HG03442 (cell line): ENCODE measurements at regions not wholly inside any gene's neighbourhood (a gene's known extent, or its start where the extent isn't known, plus 50 kb on each side); places are given as distances from the start of the nearest gene placed in this dataset.

ENCODE experiments used
- ATAC-seq: cut with Tn5 transposase; IDR thresholded peaks from one replicate; pipeline ENCODE4 v1.9.1; 2021; ENCODE audit warnings: mild to moderate bottlenecking, moderate library complexity; ENCODE audit not compliant: unreplicated experiment

GRCh38 chr14:98606041-98606640, 665.9 kb downstream of the BCL11B start:
- ATAC-seq = no peak

GRCh38 chr14:98606816-98607215, 665.2 kb downstream of the BCL11B start:
- no peak for ATAC-seq

- ATAC-seq = no peak
These were observed 664.6 kb downstream of the BCL11B start for GRCh38 chr14:98607341-98607910.

- no peak for ATAC-seq
These were observed 663.6 kb downstream of the BCL11B start for GRCh38 chr14:98608071-98609060.

- ATAC-seq = no peak
These were observed 659.4 kb downstream of the BCL11B start for GRCh38 chr14:98612434-98613200.

- ATAC-seq = no peak
These were observed 657.3 kb downstream of the BCL11B start for GRCh38 chr14:98614741-98615140.

- no peak for ATAC-seq
These were observed 649.6 kb downstream of the BCL11B start for GRCh38 chr14:98622208-98623051.

GRCh38 chr14:98623788-98624415, 648.1 kb downstream of the BCL11B start:
- no peak for ATAC-seq

GRCh38 chr14:98633380-98633779, 638.6 kb downstream of the BCL11B start:
- ATAC-seq = no peak

GRCh38 chr14:98634043-98634820, 637.8 kb downstream of the BCL11B start:
- no peak for ATAC-seq

- ATAC-seq = no peak
These were observed 633.6 kb downstream of the BCL11B start for GRCh38 chr14:98638366-98638765.

GRCh38 chr14:98647754-98648153, 624.2 kb downstream of the BCL11B start:
- no peak for ATAC-seq

- ATAC-seq = no peak
These were observed 621.0 kb downstream of the BCL11B start for GRCh38 chr14:98651037-98651436.

- ATAC-seq = no peak
These were observed 607.0 kb downstream of the BCL11B start for GRCh38 chr14:98665007-98665406.

GRCh38 chr14:98666545-98666944, 605.5 kb downstream of the BCL11B start:
- no peak for ATAC-seq

- ATAC-seq = no peak
These were observed 590.0 kb downstream of the BCL11B start for GRCh38 chr14:98682033-98682432.

GRCh38 chr14:98682726-98683125, 589.3 kb downstream of the BCL11B start:
- ATAC-seq = no peak

- ATAC-seq = no peak
These were observed 587.5 kb downstream of the BCL11B start for GRCh38 chr14:98684468-98684867.

- no peak for ATAC-seq
These were observed 586.3 kb downstream of the BCL11B start for GRCh38 chr14:98685725-98686124.
